ENCODE measurements at regions not wholly inside any gene's neighbourhood (a gene's known extent, or its start where the extent isn't known, plus 50 kb on each side); places are given as distances from the start of the nearest gene placed in this dataset.

DNA sequence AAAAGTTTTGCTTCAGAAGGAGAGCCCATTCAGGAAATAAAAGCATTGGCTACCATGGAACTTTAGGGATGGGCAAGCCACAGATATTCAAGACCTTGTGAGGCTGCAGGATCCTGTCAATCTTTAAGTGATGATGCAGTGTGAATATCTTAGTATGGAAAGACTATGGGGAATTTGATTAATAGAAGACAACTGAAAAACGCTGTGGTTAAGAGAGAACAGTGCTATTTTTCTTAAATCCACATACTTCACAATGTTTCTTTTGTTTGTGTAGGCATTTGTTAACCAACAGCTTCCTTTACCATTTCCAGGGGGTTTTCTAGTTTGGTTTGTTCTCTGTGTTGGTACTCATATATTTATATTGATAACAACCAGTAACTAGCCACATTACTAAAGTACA lies 90.3 kb downstream of the TMEM212 start:
- TF ChIP-seq, protein P1, sequence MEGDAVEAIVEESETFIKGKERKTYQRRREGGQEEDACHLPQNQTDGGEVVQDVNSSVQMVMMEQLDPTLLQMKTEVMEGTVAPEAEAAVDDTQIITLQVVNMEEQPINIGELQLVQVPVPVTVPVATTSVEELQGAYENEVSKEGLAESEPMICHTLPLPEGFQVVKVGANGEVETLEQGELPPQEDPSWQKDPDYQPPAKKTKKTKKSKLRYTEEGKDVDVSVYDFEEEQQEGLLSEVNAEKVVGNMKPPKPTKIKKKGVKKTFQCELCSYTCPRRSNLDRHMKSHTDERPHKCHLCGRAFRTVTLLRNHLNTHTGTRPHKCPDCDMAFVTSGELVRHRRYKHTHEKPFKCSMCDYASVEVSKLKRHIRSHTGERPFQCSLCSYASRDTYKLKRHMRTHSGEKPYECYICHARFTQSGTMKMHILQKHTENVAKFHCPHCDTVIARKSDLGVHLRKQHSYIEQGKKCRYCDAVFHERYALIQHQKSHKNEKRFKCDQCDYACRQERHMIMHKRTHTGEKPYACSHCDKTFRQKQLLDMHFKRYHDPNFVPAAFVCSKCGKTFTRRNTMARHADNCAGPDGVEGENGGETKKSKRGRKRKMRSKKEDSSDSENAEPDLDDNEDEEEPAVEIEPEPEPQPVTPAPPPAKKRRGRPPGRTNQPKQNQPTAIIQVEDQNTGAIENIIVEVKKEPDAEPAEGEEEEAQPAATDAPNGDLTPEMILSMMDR (IDR thresholded peaks at IDR 0.05) = no peak
- no peak for TF ChIP-seq POLR2A (IDR thresholded peaks at IDR 0.05)

Measured in uterus (tissue), 2 donors.